Fibroblast of lung (primary cell): ENCODE measurements at regions not wholly inside any gene's neighbourhood (a gene's known extent, or its start where the extent isn't known, plus 50 kb on each side); places are given as distances from the start of the nearest gene placed in this dataset.
A peak's percentile ranks its signal among the peaks of the same experiment; 100 is the strongest.
"Not testable (repeated sequence)": the region's sequence is repeated elsewhere in the genome, so short reads cannot be mapped to it uniquely, and the experiment has no call there.

ENCODE experiments used
- DNase-seq, 2 donors: peaks; one replicate each; pipeline versions ENCODE4 v3.0.0 to v3.0.0-alpha.2; 2010; ENCODE audit warnings: low read depth in 2 of 2
- H2AFZ ChIP-seq: 2 replicates; pipeline ENCODE4 v1.5.1; 2012; ENCODE audit warnings: low read length, control low read depth, inconsistent platforms
- H3K27ac ChIP-seq: 2 replicates; pipeline ENCODE4 v1.5.1; 2011; ENCODE audit warnings: low read length, control low read depth; ENCODE audit not compliant: insufficient read depth
- H3K27me3 ChIP-seq: 2 replicates; pipeline ENCODE4 v1.5.1; 2011; ENCODE audit warnings: mild to moderate bottlenecking, low read length; ENCODE audit not compliant: control insufficient read depth, insufficient read depth
- H3K36me3 ChIP-seq: 2 replicates; pipeline ENCODE4 v1.5.1; 2011; ENCODE audit warnings: low read length; ENCODE audit not compliant: control insufficient read depth, insufficient read depth
- H3K4me1 ChIP-seq: 2 replicates; pipeline ENCODE4 v1.5.1; 2011; ENCODE audit warnings: low read length; ENCODE audit not compliant: control insufficient read depth, insufficient read depth; ENCODE audit errors: extremely low read depth
- H3K4me2 ChIP-seq: 2 replicates; pipeline ENCODE4 v1.5.1; 2011; ENCODE audit warnings: low read length, control low read depth; ENCODE audit not compliant: insufficient read depth; ENCODE audit errors: extremely low read depth
- H3K4me3 ChIP-seq, 4 experiments: fragments of 200-600 bp in 1 of 4; sonication (generic) in 1 of 4; replicated peaks in 1 of 4; 2 replicates each; pipeline ENCODE4 v1.5.1; 2011 to 2016; ENCODE audit warnings: low read length in 4 of 4, low read depth in 3 of 4, mild to moderate bottlenecking in 3 of 4, control low read depth in 2 of 4, inconsistent platforms in 1 of 4, mixed read lengths in 1 of 4; ENCODE audit not compliant: insufficient read depth in 1 of 4; ENCODE audit errors: control extremely low read depth in 1 of 4
- H3K79me2 ChIP-seq: 2 replicates; pipeline ENCODE4 v1.5.1; 2012; ENCODE audit warnings: mild to moderate bottlenecking, low read length, inconsistent platforms; ENCODE audit not compliant: control insufficient read depth, insufficient read depth
- H3K9ac ChIP-seq: 2 replicates; pipeline ENCODE4 v1.5.1; 2011; ENCODE audit warnings: mild to moderate bottlenecking, low read length, control low read depth; ENCODE audit not compliant: insufficient read depth
- H3K9me3 ChIP-seq: 2 replicates; pipeline ENCODE4 v1.5.1; 2012; ENCODE audit warnings: low read depth, low read length; ENCODE audit not compliant: control insufficient read depth, insufficient read depth
- H4K20me1 ChIP-seq: 2 replicates; pipeline ENCODE4 v1.5.1; 2011; ENCODE audit warnings: low read length; ENCODE audit not compliant: control insufficient read depth, insufficient read depth; ENCODE audit errors: extremely low read depth
- CTCF ChIP-seq, 2 donors: IDR thresholded peaks in 1 of 2; conservative IDR thresholded peaks in 1 of 2; 1 replicate in 1 of 2; 2 replicates in 1 of 2; pipeline ENCODE4 v1.5.1; 2011 to 2012; ENCODE audit warnings: low read length in 2 of 2, control low read depth in 1 of 2, inconsistent platforms in 1 of 2, low read depth in 1 of 2, mild to moderate bottlenecking in 1 of 2
- EZH2 ChIP-seq: IDR thresholded peaks from 2 replicates; pipeline ENCODE4 v1.5.1; 2012; ENCODE audit warnings: low read length, control low read depth, mild to moderate bottlenecking; ENCODE audit errors: missing control alignments

GRCh38 chr5:38621331-38621730, 64.9 kb upstream of the LIFR start:
- Histone ChIP-seq H4K20me1 (no peaks in the 10 kb centered on the region), H3K27me3 (no peaks in the 10 kb centered on the region), H3K36me3 (no peaks in the 10 kb centered on the region), H3K4me1 (peaks cover 1% of the 10 kb centered on the region), H3K27ac (no peak overlapping the region), H3K4me2 (no peak overlapping the region), H3K4me3 (no peak overlapping the region), H2AFZ (no peak overlapping the region), H3K79me2 (no peaks in the 10 kb centered on the region), H3K9me3 (no peaks in the 10 kb centered on the region), H3K9ac (no peak overlapping the region)
- TF ChIP-seq CTCF (conservative IDR thresholded peaks at IDR 0.05 in 1 of 2, IDR thresholded peaks at IDR 0.05 in 1 of 2; ENCODE audit: low read depth in 1 of 2, low read length in 2 of 2), result no peak
- TF ChIP-seq EZH2, result no peak
- no peak for DNase-seq

- no peak overlapping the region for H3K4me2 ChIP-seq
- TF ChIP-seq CTCF (conservative IDR thresholded peaks at IDR 0.05 in 1 of 2, IDR thresholded peaks at IDR 0.05 in 1 of 2; ENCODE audit: low read depth in 1 of 2, low read length in 2 of 2) (no peak), EZH2 (no peak)
- no peaks in the 10 kb centered on the region for H3K4me1 ChIP-seq
- no peak overlapping the region for H2AFZ ChIP-seq
- no peaks in the 10 kb centered on the region for H3K36me3 ChIP-seq
- no peaks in the 10 kb centered on the region for H4K20me1 ChIP-seq
- H3K9me3 ChIP-seq, result no peaks in the 10 kb centered on the region
- H3K4me3 ChIP-seq, result no peak overlapping the region
- no peaks in the 10 kb centered on the region for H3K79me2 ChIP-seq
- no peak overlapping the region for H3K9ac ChIP-seq
- peak in 1 of 2 donors; percentile 41 for DNase-seq
- no peak overlapping the region for H3K27ac ChIP-seq
- no peaks in the 10 kb centered on the region for H3K27me3 ChIP-seq
These were observed 65.5 kb upstream of the LIFR start for GRCh38 chr5:38621840-38622437.

GRCh38 chr5:38622723-38623129, 66.3 kb upstream of the LIFR start:
- H4K20me1 ChIP-seq, result no peaks in the 10 kb centered on the region
- no peak overlapping the region for H3K4me3 ChIP-seq
- no peak for DNase-seq
- no peaks in the 10 kb centered on the region for H3K9me3 ChIP-seq
- no peak overlapping the region for H2AFZ ChIP-seq
- no peaks in the 10 kb centered on the region for H3K27me3 ChIP-seq
- H3K27ac ChIP-seq, result no peak overlapping the region
- H3K36me3 ChIP-seq, result no peaks in the 10 kb centered on the region
- no peak overlapping the region for H3K4me2 ChIP-seq
- TF ChIP-seq CTCF (conservative IDR thresholded peaks at IDR 0.05 in 1 of 2, IDR thresholded peaks at IDR 0.05 in 1 of 2; ENCODE audit: low read depth in 1 of 2, low read length in 2 of 2), result no peak
- no peak overlapping the region for H3K9ac ChIP-seq
- H3K79me2 ChIP-seq, result no peaks in the 10 kb centered on the region
- no peaks in the 10 kb centered on the region for H3K4me1 ChIP-seq

- H4K20me1 ChIP-seq, H3K27ac ChIP-seq, H3K4me1 ChIP-seq, H3K9ac ChIP-seq, H3K4me2 ChIP-seq, H3K79me2 ChIP-seq, H3K36me3 ChIP-seq, H3K4me3 ChIP-seq, H3K9me3 ChIP-seq, DNase-seq, H3K27me3 ChIP-seq, H2AFZ ChIP-seq: not testable (repeated sequence)
These were observed 68.1 kb upstream of the LIFR start for GRCh38 chr5:38624541-38624940.

GRCh38 chr5:38631376-38631775, 74.9 kb upstream of the LIFR start:
- not testable (repeated sequence) for H4K20me1 ChIP-seq, H3K27ac ChIP-seq, H3K27me3 ChIP-seq, H3K36me3 ChIP-seq, H3K4me2 ChIP-seq, H3K4me3 ChIP-seq, H3K9me3 ChIP-seq, H3K4me1 ChIP-seq, H3K79me2 ChIP-seq, H3K9ac ChIP-seq, DNase-seq, H2AFZ ChIP-seq
